CD4-positive, alpha-beta memory T cell (primary cell): ENCODE measurements at regions not wholly inside any gene's neighbourhood (a gene's known extent, or its start where the extent isn't known, plus 50 kb on each side); places are given as distances from the start of the nearest gene placed in this dataset.

Experiments
- CTCF ChIA-PET: fragments of 350-600 bp; sonication (Branson Sonifier 250); formaldehyde crosslinking; loops from one replicate; lab custom pipeline; 2021; ENCODE audit warnings: inconsistent platforms; ENCODE audit not compliant: partially characterized antibody; lab: Charles Lee
- POLR2A ChIA-PET: fragments of 350-600 bp; sonication (Branson Sonifier 250); formaldehyde crosslinking; loops from one replicate; lab custom pipeline; 2021; ENCODE audit not compliant: partially characterized antibody; lab: Charles Lee
- DNase-seq, 5 donors: peaks; one replicate each; pipeline versions ENCODE4 v3.0.0 to v3.0.0-alpha.2; 2020 to 2022; ENCODE audit warnings: mixed read lengths in 1 of 5
- H3K27ac ChIP-seq: one replicate; pipeline ENCODE4 v1.7.0; 2013; ENCODE audit warnings: low read depth, low read length
- H3K27me3 ChIP-seq: 2 replicates; pipeline ENCODE4 v1.7.0; 2013; ENCODE audit warnings: mild to moderate bottlenecking, low read length, moderate library complexity; ENCODE audit not compliant: insufficient read depth
- H3K36me3 ChIP-seq: 2 replicates; pipeline ENCODE4 v1.7.0; 2013; ENCODE audit warnings: mild to moderate bottlenecking, low read length, moderate library complexity; ENCODE audit not compliant: insufficient read depth
- H3K4me1 ChIP-seq: 2 replicates; pipeline ENCODE4 v1.7.0; 2013; ENCODE audit warnings: mild to moderate bottlenecking, low read length, moderate library complexity; ENCODE audit not compliant: insufficient read depth
- H3K4me3 ChIP-seq, 2 donors: one replicate each; pipeline ENCODE4 v1.7.0; 2013; ENCODE audit warnings: low read length in 2 of 2, mild to moderate bottlenecking in 1 of 2
- H3K9me3 ChIP-seq, 2 donors: one replicate each; pipeline ENCODE4 v1.7.0; 2013; ENCODE audit warnings: low read length in 2 of 2, control low read depth in 1 of 2; ENCODE audit not compliant: control insufficient read depth in 1 of 2
- H3K27ac Mint-ChIP-seq, 7 donors: one replicate each; pipeline ENCODE4 v1.8.0; 2020 to 2021; ENCODE audit warnings: mixed read lengths in 7 of 7, mild to moderate bottlenecking in 6 of 7, inconsistent platforms in 3 of 7, moderate library complexity in 3 of 7
- H3K27me3 Mint-ChIP-seq, 2 donors: one replicate each; pipeline ENCODE4 v1.8.0; 2020 to 2021; ENCODE audit warnings: mixed read lengths in 2 of 2
- H3K36me3 Mint-ChIP-seq, 2 donors: one replicate each; pipeline ENCODE4 v1.8.0; 2020 to 2021; ENCODE audit warnings: mixed read lengths in 2 of 2, inconsistent platforms in 1 of 2, mild to moderate bottlenecking in 1 of 2
- H3K4me1 Mint-ChIP-seq, 4 donors: one replicate each; pipeline ENCODE4 v1.8.0; 2020 to 2021; ENCODE audit warnings: mixed read lengths in 4 of 4, mild to moderate bottlenecking in 1 of 4
- H3K4me3 Mint-ChIP-seq, 8 donors: one replicate each; pipeline ENCODE4 v1.8.0; 2020 to 2021; ENCODE audit warnings: mixed read lengths in 8 of 8, mild to moderate bottlenecking in 7 of 8, moderate library complexity in 6 of 8, inconsistent platforms in 3 of 8
- H3K9me3 Mint-ChIP-seq, 8 donors: one replicate each; pipeline ENCODE4 v1.8.0; 2020 to 2021; ENCODE audit warnings: mixed read lengths in 8 of 8, mild to moderate bottlenecking in 5 of 8, inconsistent platforms in 3 of 8, moderate library complexity in 1 of 8
- intact Hi-C: fragments of 100-400 bp; cut with micrococcal nuclease; formaldehyde crosslinking; loops from one replicate; pipeline ENCODE4 v1.15.1; 2023

DNA sequence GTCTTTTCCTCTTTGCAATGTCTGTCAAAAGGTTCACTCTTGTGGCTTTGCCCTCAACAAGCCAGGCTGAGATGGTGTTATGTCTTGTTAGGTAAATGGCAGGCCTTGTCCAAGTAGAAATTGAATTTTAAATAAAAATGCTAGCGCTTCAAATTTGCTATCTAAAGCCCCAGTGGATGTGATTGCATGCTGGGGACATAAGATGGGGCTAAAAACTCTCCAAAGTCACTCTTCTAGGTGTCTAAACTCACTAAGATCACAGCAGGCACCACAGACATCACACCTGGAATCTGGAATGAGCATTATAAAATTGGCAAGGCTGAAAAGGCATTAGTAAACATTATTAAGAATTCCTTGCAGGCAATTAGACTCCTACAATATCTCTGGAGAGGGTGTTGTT lies 262.7 kb upstream of the CLINT1 start:
- Histone ChIP-seq H3K36me3 (no peaks in the 10 kb centered on the region), H3K4me1 (no peaks in the 10 kb centered on the region), H3K27me3 (no peaks in the 10 kb centered on the region), H3K9me3 (no peaks in the 10 kb centered on the region), H3K4me3 (no peak overlapping the region), H3K27ac (no peak overlapping the region)
- Mint-ChIP-seq H3K4me1 (no peaks in the 10 kb centered on the region), H3K9me3 (no peaks in the 10 kb centered on the region), H3K36me3 (no peaks in the 10 kb centered on the region), H3K4me3 (no peak overlapping the region), H3K27me3 (peaks cover 12 to 17% of the 10 kb centered on the region in 2 donors), H3K27ac (no peak overlapping the region)
- DNase-seq = no peak
- intact Hi-C loops = no loop called here
- ChIA-PET CTCF (no interaction called here), POLR2A (no interaction called here)

DNA sequence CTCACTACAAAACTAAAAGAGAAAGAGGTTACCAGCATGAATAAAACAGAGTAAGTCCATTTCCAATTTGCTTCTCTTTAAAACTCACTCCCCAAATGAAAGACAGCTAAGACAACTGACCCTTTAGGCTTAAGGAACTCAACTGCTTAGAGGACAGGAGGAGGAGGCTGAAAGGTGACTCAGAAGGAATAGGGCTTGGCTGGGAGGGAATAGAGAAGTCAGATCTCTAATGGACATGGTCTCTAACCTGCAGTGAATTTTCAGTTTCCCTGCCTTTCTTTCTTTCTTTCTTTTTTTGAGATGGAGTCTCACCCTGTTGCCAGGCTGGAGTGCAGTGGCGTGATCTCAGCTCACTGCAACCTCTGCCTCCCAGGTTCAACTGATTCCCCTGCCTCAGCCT lies 261.8 kb upstream of the CLINT1 start:
- CTCF ChIA-PET = no interaction called here
- Histone ChIP-seq H3K4me3 (no peak overlapping the region), H3K27me3 (no peaks in the 10 kb centered on the region), H3K27ac (no peak overlapping the region), H3K9me3 (no peaks in the 10 kb centered on the region), H3K36me3 (no peaks in the 10 kb centered on the region), H3K4me1 (no peaks in the 10 kb centered on the region)
- H3K27ac Mint-ChIP-seq = no peak overlapping the region
- peaks cover 17 to 20% of the 10 kb centered on the region in 2 donors for H3K27me3 Mint-ChIP-seq
- POLR2A ChIA-PET = no interaction called here
- no peak for DNase-seq
- no peaks in the 10 kb centered on the region for H3K4me1 Mint-ChIP-seq
- H3K9me3 Mint-ChIP-seq = no peaks in the 10 kb centered on the region
- no peaks in the 10 kb centered on the region for H3K36me3 Mint-ChIP-seq
- intact Hi-C loops = no loop called here
- no peak overlapping the region for H3K4me3 Mint-ChIP-seq

DNA sequence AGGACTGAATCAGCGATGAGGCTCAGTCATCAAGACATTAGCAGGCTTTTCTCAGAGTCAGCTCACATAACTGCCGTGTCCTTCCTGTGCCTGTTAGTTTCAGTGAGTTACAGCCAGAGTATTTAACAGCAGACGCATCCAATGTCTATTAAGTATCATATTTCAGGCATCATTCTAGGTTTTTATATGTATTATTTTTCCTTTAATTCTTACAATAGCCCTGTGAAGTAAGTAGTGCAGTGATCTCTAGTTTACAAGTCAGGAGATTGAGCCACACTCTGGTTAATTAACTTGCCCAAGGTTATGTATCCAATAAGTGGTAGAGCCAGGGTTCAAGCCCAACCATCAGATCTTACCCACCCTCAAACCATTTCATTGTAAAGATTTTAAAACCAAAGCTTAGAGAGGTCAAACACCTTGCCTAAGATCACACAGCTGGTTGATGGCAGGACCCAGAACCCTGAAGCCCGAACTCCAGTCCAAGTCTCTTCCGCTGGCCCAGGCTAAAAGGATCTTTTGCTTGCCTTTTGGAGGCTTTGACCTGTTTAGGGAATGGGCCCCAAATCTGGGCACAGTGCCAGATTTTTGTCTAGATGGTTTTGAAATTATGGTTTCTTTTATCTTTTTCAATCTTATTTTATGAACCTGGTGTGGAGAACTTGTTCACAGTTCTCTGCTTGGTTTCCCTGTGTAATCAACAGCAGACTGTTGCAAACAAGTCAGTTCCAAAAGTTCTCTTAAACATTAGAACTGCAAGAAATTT lies 261.2 kb upstream of the CLINT1 start:
- H3K27me3 ChIP-seq = no peaks in the 10 kb centered on the region
- Mint-ChIP-seq H3K4me3 (no peak overlapping the region), H3K4me1 (no peaks in the 10 kb centered on the region), H3K27ac (no peak overlapping the region), H3K27me3 (peaks cover 15 to 22% of the 10 kb centered on the region in 2 donors), H3K36me3 (no peaks in the 10 kb centered on the region), H3K9me3 (no peaks in the 10 kb centered on the region)
- no peaks in the 10 kb centered on the region for H3K9me3 ChIP-seq
- ChIA-PET CTCF (no interaction called here), POLR2A (no interaction called here)
- no peaks in the 10 kb centered on the region for H3K4me1 ChIP-seq
- DNase-seq = no peak
- no peak overlapping the region for H3K27ac ChIP-seq
- no peaks in the 10 kb centered on the region for H3K36me3 ChIP-seq
- H3K4me3 ChIP-seq = no peak overlapping the region
- intact Hi-C loops = no loop called here

DNA sequence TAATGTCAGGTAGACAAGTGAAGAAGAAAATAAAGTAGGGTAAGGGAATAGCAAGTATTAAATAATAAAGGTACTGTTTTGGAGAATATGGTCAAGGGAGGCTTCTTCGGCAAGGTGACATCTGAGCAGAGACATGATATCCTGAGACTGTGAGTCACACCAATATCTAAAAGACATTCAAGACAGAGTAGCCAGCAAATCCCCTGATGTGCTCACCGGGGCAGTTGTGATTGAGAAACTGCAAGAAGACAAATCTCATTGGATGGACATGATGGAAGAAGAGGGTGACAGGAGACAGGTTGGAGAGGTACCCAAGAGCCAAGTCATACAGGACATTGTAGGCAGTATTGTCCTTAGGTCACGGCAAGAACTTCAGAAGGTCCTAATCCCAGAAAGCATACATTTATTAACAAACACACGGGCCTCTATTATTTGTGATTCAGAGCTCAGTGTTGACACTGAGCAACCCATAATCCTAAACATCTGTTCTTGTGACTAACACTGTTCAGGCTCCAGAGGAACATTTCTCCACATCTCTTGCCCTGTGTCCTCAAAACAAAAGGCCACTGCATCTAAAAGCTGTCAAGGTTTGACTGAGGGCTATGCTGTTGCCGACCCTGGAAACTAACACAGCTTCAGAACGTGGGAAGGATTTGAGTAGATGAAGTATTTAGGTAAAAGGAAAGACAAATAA lies 258.7 kb upstream of the CLINT1 start:
- Histone ChIP-seq H3K4me1 (no peaks in the 10 kb centered on the region), H3K36me3 (no peaks in the 10 kb centered on the region), H3K4me3 (no peak overlapping the region), H3K27me3 (no peaks in the 10 kb centered on the region), H3K9me3 (no peaks in the 10 kb centered on the region), H3K27ac (no peak overlapping the region)
- ChIA-PET POLR2A (no interaction called here), CTCF (no interaction called here)
- no peaks in the 10 kb centered on the region for H3K4me1 Mint-ChIP-seq
- H3K4me3 Mint-ChIP-seq = no peak overlapping the region
- peaks cover 24 to 26% of the 10 kb centered on the region in 2 donors for H3K27me3 Mint-ChIP-seq
- intact Hi-C loops = no loop called here
- no peak for DNase-seq
- H3K36me3 Mint-ChIP-seq = no peaks in the 10 kb centered on the region
- H3K27ac Mint-ChIP-seq = no peak overlapping the region
- H3K9me3 Mint-ChIP-seq = no peaks in the 10 kb centered on the region

DNA sequence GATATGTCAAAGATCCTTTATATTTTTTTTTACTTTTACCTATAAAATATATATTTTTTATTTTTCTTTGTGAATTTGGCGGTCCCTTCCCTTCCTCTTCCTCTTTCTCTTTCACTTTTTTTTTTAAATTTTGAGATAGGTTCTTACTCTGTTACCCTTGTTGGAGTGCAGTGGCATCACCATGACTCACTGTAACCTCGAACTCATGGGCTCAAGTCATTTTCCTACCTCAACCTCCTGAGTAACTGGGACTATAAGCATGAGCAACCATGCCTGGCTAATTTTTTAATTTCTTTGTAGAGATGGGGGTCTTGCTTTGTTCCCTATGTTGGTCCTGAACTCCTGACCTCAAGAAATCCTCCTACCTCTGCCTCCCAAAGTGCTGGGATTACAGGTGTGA lies 258.0 kb upstream of the CLINT1 start:
- no peak overlapping the region for H3K4me3 Mint-ChIP-seq
- Histone ChIP-seq H3K36me3 (no peaks in the 10 kb centered on the region), H3K9me3 (no peaks in the 10 kb centered on the region), H3K4me3 (no peak overlapping the region), H3K27me3 (no peaks in the 10 kb centered on the region), H3K27ac (no peak overlapping the region), H3K4me1 (no peaks in the 10 kb centered on the region)
- ChIA-PET CTCF (no interaction called here), POLR2A (no interaction called here)
- DNase-seq = no peak
- no peak overlapping the region for H3K27ac Mint-ChIP-seq
- peaks cover 20 to 26% of the 10 kb centered on the region in 2 donors for H3K27me3 Mint-ChIP-seq
- H3K4me1 Mint-ChIP-seq = no peaks in the 10 kb centered on the region
- no peaks in the 10 kb centered on the region for H3K36me3 Mint-ChIP-seq
- intact Hi-C loops = no loop called here
- no peaks in the 10 kb centered on the region for H3K9me3 Mint-ChIP-seq

DNA sequence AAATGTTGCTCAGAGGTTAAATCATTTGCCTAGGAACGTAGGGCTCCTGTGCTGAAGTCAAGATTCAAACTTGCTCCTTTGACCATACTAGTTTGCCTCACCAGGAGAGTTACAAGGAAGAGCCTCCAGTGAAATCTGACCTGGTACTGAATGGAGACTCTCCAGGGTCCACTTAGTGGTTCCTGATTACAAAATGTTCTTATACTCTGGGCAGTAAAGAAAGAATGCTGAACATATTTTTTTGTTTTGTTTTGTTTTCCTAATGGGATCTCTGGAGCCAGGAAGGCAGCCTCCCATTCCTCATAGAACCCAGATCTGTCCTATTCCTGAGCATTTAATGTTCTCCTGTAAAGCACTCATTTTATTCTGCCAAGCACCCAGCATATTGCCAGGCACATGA lies 256.5 kb upstream of the CLINT1 start:
- H3K4me1 ChIP-seq = no peaks in the 10 kb centered on the region
- no peaks in the 10 kb centered on the region for H3K4me1 Mint-ChIP-seq
- peaks cover 16 to 26% of the 10 kb centered on the region in 2 donors for H3K27me3 Mint-ChIP-seq
- no peaks in the 10 kb centered on the region for H3K9me3 Mint-ChIP-seq
- no peak overlapping the region for H3K27ac ChIP-seq
- H3K4me3 ChIP-seq = no peak overlapping the region
- no peaks in the 10 kb centered on the region for H3K36me3 Mint-ChIP-seq
- ChIA-PET CTCF (no interaction called here), POLR2A (no interaction called here)
- no peaks in the 10 kb centered on the region for H3K9me3 ChIP-seq
- H3K27me3 ChIP-seq = no peaks in the 10 kb centered on the region
- H3K27ac Mint-ChIP-seq = no peak overlapping the region
- no peak for DNase-seq
- no peaks in the 10 kb centered on the region for H3K36me3 ChIP-seq
- H3K4me3 Mint-ChIP-seq = no peak overlapping the region
- intact Hi-C loops = no loop called here

GRCh38 chr5:158108177-158108576 lies 249.2 kb upstream of the CLINT1 start:
- POLR2A ChIA-PET = no interaction called here
- H3K4me1 Mint-ChIP-seq = no peaks in the 10 kb centered on the region
- H3K27me3 ChIP-seq = no peaks in the 10 kb centered on the region
- H3K4me1 ChIP-seq = no peaks in the 10 kb centered on the region
- no peak overlapping the region for H3K27ac Mint-ChIP-seq
- no peaks in the 10 kb centered on the region for H3K9me3 Mint-ChIP-seq
- H3K36me3 Mint-ChIP-seq = no peaks in the 10 kb centered on the region
- intact Hi-C loops = no loop called here
- H3K27me3 Mint-ChIP-seq = peaks cover 4 to 9% of the 10 kb centered on the region in 2 donors
- H3K27ac ChIP-seq = no peak overlapping the region
- no peak for DNase-seq
- no peak overlapping the region for H3K4me3 Mint-ChIP-seq
- no peak overlapping the region for H3K4me3 ChIP-seq
- CTCF ChIA-PET = no interaction called here
- H3K9me3 ChIP-seq = no peaks in the 10 kb centered on the region
- H3K36me3 ChIP-seq = no peaks in the 10 kb centered on the region
